HepG2 (cell line): ENCODE measurements at regions not wholly inside any gene's neighbourhood (a gene's known extent, or its start where the extent isn't known, plus 50 kb on each side); places are given as distances from the start of the nearest gene placed in this dataset.

ENCODE experiments used
- ATF7 ChIP-seq, 2 experiments: fragments of 450-650 bp in 1 of 2; sonication (generic) in 1 of 2; formaldehyde crosslinking in 1 of 2; IDR thresholded peaks; 2 replicates each; pipeline versions ENCODE4 v1.4.0 to v1.6.1; 2016 to 2020; ENCODE audit warnings: antibody characterized with exemption in 1 of 2, mild to moderate bottlenecking in 1 of 2, missing genetic modification reagents in 1 of 2
- CREBL2 ChIP-seq: sonication (generic); formaldehyde crosslinking; IDR thresholded peaks from 2 replicates; pipeline ENCODE4 v1.8.1; 2023; ENCODE audit warnings: missing genetic modification reagents, mild to moderate bottlenecking, borderline replicate concordance
- CTCF ChIP-seq: sonication (generic); formaldehyde crosslinking; IDR thresholded peaks from 2 replicates; pipeline ENCODE4 v1.5.0; 2020; ENCODE audit warnings: mild to moderate bottlenecking, missing genetic modification reagents, moderate library complexity
- EP300 ChIP-seq, 3 experiments: sonication (generic) in 1 of 3; formaldehyde crosslinking in 1 of 3; IDR thresholded peaks; 2 replicates each; pipeline versions ENCODE4 v1.5.1 to v1.6.1; 2011 to 2020; ENCODE audit warnings: low read depth in 2 of 3, low read length in 2 of 3, borderline replicate concordance in 1 of 3, improper control_type of control experiment in 1 of 3, mild to moderate bottlenecking in 1 of 3, missing genetic modification reagents in 1 of 3, moderate library complexity in 1 of 3
- HNRNPUL1 ChIP-seq: fragments of 200-400 bp; formaldehyde crosslinking; IDR thresholded peaks from 2 replicates; pipeline ENCODE4 v1.6.1; 2017; ENCODE audit warnings: low read depth, mild to moderate bottlenecking, low read length, moderate library complexity
- HOXA9 ChIP-seq: sonication (generic); formaldehyde crosslinking; IDR thresholded peaks from 2 replicates; pipeline ENCODE4 v1.8.1; 2022; ENCODE audit warnings: missing genetic modification reagents, mild to moderate bottlenecking, moderate library complexity, borderline replicate concordance
- JUN ChIP-seq: sonication (generic); formaldehyde crosslinking; IDR thresholded peaks from 2 replicates; pipeline ENCODE4 v1.4.0; 2020; ENCODE audit warnings: mild to moderate bottlenecking, missing genetic modification reagents
- MZF1 ChIP-seq: sonication (generic); formaldehyde crosslinking; IDR thresholded peaks from 2 replicates; pipeline ENCODE4 v1.8.1; 2023; ENCODE audit warnings: mild to moderate bottlenecking, missing genetic modification reagents, borderline replicate concordance
- ONECUT2 ChIP-seq: sonication (generic); formaldehyde crosslinking; IDR thresholded peaks from 2 replicates; pipeline ENCODE4 v1.4.0; 2020; ENCODE audit warnings: missing genetic modification reagents
- POLR2AphosphoS2 ChIP-seq: IDR thresholded peaks from 2 replicates; pipeline ENCODE4 v1.6.1; 2011; ENCODE audit warnings: low read depth, low read length, improper control_type of control experiment
- PRMT3 ChIP-seq: sonication (generic); formaldehyde crosslinking; IDR thresholded peaks from 2 replicates; pipeline ENCODE4 v1.8.1; 2022; ENCODE audit warnings: low read depth, mild to moderate bottlenecking, moderate library complexity, missing genetic modification reagents, borderline replicate concordance
- ZNF367 ChIP-seq: sonication (generic); formaldehyde crosslinking; IDR thresholded peaks from 2 replicates; pipeline ENCODE4 v1.4.0; 2020; ENCODE audit warnings: missing genetic modification reagents, borderline replicate concordance
- ZNF558 ChIP-seq: sonication (generic); formaldehyde crosslinking; IDR thresholded peaks from 2 replicates; pipeline ENCODE4 v1.9.0; 2022; ENCODE audit warnings: mild to moderate bottlenecking, missing genetic modification reagents, borderline replicate concordance

GRCh38 chr7:28309704-28310459 lies 102.4 kb upstream of the CREB5 start:
- no peak for TF ChIP-seq ZNF367
- no peak for TF ChIP-seq CTCF
- no peak for TF ChIP-seq PRMT3 (CRISPR knock-in tag)
- TF ChIP-seq POLR2AphosphoS2, result no peak
- TF ChIP-seq ATF7 (IDR thresholded peaks at IDR 0.05), result no peak
- no peak for TF ChIP-seq ATF7 (CRISPR knock-in tag; IDR thresholded peaks at IDR 0.05)
- TF ChIP-seq MZF1 (CRISPR knock-in tag), result no peak
- no peak for TF ChIP-seq ZNF558 (CRISPR knock-in tag)
- TF ChIP-seq HOXA9 (CRISPR knock-in tag), result no peak
- no peak for TF ChIP-seq ONECUT2 (CRISPR knock-in tag)
- TF ChIP-seq JUN (CRISPR knock-in tag), result no peak
- TF ChIP-seq EP300 (IDR thresholded peaks at IDR 0.05; ENCODE audit: low read depth in 2 of 2, low read length in 2 of 2), result no peak
- no peak for TF ChIP-seq EP300 (CRISPR knock-in tag; IDR thresholded peaks at IDR 0.05; ENCODE audit: borderline replicate concordance)
- TF ChIP-seq CREBL2, result no peak
- no peak for TF ChIP-seq HNRNPUL1
